HG03103 (cell line): ENCODE measurements at regions not wholly inside any gene's neighbourhood (a gene's known extent, or its start where the extent isn't known, plus 50 kb on each side); places are given as distances from the start of the nearest gene placed in this dataset.

ENCODE experiments used
- ATAC-seq: cut with Tn5 transposase; IDR thresholded peaks from one replicate; pipeline ENCODE4 v1.9.1; 2021; ENCODE audit warnings: low read depth; ENCODE audit not compliant: unreplicated experiment

DNA sequence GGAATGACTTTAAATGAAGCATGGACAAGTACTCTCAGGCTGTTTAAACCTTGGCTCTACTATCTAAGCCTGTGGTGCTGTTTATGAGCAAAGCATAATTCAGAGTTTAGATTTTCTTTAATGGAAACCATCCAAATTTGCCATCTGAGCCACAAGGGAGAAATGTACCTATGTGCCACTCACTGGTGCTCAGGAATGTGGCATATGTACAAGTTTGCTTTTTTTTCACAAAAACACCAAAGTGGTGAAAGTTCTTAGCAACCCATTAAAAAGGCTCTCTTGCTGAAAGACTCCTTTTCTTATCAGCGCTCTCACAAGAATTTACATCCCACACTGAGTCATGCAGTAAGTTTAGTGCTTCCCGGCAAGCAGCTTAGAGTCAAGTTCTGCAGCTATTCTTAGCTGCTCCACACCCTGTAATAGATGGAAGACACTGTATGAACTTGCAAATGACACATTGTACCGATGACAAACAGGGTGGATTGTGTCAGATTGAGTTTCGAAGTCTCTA, 57.3 kb upstream of the MLIP start:
- ATAC-seq: no peak

DNA sequence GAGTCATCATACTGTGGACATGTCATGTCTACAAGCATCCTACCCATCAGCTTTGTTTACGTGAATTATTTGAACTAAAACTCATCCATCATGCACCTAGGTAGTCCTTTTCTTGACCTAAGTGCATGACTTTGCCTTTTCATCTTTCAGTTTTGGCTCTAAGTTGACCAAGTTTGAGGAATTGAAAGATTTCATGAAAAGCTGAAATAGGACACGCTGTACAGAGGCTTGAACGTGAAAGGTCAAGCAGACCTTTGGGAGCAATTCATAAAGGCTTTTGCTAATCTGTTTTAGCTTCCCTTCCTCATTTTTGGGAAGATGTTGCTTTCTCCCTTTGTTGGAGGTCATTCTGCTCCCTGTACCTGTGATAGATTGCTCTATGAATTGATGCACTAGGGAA, 55.1 kb upstream of the MLIP start:
- ATAC-seq: no peak

- no peak for ATAC-seq
Measured at GRCh38 chr6:54057058-54057457, 54.2 kb upstream of the MLIP start.

DNA sequence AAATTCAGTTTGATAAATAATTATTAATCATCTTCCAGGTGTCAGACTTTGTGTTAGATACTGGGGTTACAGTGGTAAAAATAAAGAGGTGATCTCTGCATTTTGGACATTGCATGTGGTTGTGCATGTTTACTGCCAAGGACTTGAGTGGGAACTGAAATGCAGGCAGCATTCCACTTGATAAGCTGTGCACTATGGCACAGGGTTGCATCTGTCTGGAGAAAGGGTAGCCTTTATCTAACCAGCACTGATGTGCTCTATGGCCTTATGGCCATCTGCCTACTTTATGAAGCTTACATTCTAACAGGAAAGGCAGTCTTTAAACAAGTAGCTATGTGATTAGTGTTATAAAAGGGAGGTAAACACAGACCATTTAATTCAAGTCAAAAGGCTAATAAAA, 53.0 kb upstream of the MLIP start:
- ATAC-seq: no peak

GRCh38 chr6:54059683-54060082, 51.6 kb upstream of the MLIP start:
- ATAC-seq: no peak

GRCh38 chr6:54060286-54060685, 51.0 kb upstream of the MLIP start:
- no peak for ATAC-seq
